Forelimb muscle (tissue), 1 donor: ENCODE measurements at regions not wholly inside any gene's neighbourhood (a gene's known extent, or its start where the extent isn't known, plus 50 kb on each side); places are given as distances from the start of the nearest gene placed in this dataset.
"Not testable (repeated sequence)": the region's sequence is repeated elsewhere in the genome, so short reads cannot be mapped to it uniquely, and the experiment has no call there.

Source experiments
- DNase-seq: peaks from one replicate; pipeline ENCODE4 v3.0.0-alpha.2; 2013; ENCODE audit warnings: low read depth

DNA sequence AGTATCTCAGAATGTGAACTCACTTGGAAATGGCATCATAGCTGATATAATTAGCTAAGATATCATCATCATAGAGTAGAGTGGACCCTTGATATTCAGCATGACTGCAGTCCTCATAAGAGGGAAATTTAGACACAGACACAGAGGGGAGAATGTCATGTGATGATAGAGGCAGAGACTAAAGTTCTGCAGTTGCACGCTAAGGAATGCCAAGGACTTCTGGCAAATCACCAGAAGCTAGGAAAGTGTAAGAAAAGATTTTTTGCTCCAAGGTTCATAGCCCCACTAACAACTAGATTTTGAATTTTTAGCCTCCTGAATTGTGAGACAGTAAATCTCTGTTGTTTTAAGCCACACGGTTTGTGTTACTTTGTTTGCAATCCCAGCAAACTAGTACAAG lies 612.6 kb upstream of the ST8SIA4 start:
- no peak for DNase-seq

GRCh38 chr5:101505891-101506570 lies 602.9 kb upstream of the ST8SIA4 start:
- no peak for DNase-seq

DNA sequence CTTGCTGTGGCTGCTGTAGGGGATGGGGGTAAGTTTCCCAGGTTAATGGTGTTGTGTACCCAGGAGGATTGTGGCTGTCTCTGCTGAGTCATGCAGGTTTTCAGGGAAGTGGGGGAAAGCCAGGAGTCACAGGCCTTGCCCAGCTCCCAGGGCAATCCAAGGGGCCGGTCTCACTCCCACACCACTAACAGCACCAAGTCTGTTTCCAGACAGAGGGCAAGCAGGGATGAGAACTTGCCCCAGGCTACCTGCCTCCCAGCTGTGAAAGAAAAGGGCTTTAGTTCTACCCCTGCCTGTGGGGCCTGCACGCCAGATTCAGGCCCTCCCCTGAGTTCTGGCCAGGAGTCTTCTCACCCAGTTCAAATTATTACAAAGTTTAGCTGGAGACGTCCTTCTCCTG lies 579.8 kb upstream of the ST8SIA4 start:
- no peak for DNase-seq

DNA sequence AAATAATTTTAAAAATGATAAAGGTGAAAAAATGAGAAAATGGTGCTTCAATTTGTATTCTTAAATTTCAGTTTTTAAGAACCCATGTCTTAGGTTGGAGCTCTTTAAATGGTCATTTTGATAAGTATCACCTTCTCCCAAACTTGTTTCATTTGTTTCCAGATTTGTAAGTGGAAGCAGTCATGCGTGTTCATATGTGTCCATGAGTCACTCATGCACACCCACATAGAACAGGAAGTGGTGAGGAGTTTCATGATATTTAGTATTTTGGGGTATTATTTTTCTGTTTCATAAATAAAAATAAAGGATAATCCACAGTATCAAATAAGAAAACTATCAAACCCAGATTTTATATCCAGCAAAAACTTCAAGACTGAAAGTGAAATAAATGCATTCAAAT lies 570.4 kb upstream of the ST8SIA4 start:
- no peak for DNase-seq

- DNase-seq: no peak
Measured at GRCh38 chr5:101461455-101461854, 558.4 kb upstream of the ST8SIA4 start.

DNA sequence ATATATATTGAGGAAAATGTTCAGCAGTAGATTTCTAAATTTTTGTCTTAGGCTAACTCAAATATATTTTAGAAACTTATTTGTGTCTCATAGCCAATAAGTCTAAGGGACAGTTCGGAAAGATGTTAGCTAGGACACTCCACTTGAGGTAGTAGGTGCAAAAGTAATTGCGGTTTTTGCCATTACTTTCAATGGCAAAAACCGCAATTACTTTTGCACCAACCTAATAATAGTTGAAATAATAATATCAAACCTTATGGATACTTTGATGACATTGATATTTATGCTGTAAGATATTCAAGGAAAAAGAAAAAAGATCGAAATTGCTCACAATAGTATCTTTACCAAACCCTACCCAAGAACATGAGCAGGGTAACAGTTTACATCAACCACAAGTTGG lies 555.5 kb upstream of the ST8SIA4 start:
- no peak for DNase-seq

DNA sequence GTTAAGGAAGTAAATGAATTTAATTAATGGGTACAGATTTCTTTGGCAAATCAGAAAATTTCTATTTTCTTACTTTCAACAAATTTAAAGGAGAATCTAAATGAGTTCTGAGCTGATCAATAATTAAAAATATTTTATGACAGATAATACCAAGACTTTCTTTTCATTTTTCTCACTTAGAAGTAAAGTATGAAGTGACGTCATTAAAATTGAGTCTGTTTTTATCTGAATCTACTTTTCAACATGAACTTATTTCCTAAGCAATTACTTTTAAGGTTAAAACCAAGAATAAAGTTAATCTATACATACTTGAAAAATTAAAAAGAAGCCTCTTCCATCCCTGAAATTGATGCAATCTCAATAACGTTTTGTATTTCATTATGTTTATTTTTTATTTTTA lies 552.8 kb upstream of the ST8SIA4 start:
- DNase-seq: no peak

GRCh38 chr5:101455048-101455447 lies 552.0 kb upstream of the ST8SIA4 start:
- DNase-seq: no peak

GRCh38 chr5:101442281-101442680 lies 539.2 kb upstream of the ST8SIA4 start:
- DNase-seq: not testable (repeated sequence)

GRCh38 chr5:101440173-101440572 lies 537.1 kb upstream of the ST8SIA4 start:
- no peak for DNase-seq

DNA sequence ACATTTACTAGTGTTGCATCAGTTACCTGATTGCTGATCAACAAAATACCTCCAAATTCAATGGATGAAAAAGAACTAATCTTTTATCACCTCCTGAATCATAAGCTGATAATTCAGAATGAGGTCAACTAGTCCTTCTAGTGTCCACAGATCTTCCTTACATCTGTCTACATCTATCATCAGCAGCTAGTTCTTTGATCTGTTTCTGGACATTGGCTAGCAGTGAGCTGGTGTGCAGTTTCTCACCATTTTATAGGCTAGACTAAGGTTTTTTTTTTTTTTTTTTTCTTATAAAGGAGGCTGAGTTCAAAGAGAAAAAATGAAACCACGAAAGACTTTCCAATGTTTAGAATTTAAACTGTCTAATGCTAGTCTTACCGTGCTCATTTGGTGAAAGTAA lies 534.3 kb upstream of the ST8SIA4 start:
- no peak for DNase-seq

- DNase-seq: no peak
Measured at GRCh38 chr5:101435768-101436167, 532.7 kb upstream of the ST8SIA4 start.

DNA sequence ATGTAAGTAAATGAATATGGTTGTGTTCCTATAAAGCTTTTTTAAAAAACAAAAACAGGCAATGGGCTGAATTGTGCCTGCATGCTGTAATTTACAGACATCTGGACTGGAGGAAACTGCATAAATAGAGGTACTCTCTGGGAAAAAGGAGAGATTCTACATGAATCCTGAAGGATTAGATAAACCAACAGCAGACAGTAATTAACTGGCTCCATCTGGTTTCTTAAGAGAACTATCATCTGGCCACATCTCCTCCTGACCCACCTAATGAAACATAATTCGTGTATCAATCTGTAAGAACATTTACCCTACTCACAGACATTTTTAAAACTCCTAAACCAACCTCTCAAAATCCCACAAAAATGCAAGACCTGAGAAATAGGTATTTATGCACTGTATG lies 528.1 kb upstream of the ST8SIA4 start:
- no peak for DNase-seq

GRCh38 chr5:101430551-101430950 lies 527.5 kb upstream of the ST8SIA4 start:
- DNase-seq: no peak

GRCh38 chr5:101429241-101429640 lies 526.2 kb upstream of the ST8SIA4 start:
- no peak for DNase-seq

- DNase-seq: no peak
Measured at GRCh38 chr5:101425339-101425859, 522.3 kb upstream of the ST8SIA4 start.

DNA sequence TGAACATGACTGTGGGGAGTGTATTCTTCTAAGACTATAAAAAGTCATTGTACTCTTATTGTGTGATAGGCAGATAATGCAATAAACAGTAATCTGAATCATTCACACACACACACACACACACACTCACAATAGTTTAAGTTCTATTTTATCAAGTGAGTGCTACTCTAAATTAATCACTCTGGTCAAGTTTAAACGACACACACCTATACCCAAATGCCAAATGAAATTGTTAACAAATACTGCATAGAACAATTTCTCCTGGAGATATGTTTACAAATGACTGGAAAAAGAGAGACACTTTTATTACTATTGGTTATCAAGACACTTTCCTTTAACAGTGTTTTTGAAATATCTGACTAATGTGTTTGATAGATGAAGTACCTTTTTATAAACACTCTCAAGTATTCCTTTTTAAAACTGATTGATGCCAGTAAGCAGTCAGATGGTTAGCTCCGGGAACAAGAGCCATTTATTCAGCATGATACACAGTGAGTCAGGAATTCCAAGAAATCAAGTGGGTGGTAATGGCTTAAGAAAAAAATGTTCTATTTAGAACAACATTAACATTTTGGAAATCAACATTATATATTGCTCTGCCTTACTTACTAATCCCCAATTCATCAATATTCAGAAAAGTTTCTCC lies 521.6 kb upstream of the ST8SIA4 start:
- DNase-seq: no peak

DNA sequence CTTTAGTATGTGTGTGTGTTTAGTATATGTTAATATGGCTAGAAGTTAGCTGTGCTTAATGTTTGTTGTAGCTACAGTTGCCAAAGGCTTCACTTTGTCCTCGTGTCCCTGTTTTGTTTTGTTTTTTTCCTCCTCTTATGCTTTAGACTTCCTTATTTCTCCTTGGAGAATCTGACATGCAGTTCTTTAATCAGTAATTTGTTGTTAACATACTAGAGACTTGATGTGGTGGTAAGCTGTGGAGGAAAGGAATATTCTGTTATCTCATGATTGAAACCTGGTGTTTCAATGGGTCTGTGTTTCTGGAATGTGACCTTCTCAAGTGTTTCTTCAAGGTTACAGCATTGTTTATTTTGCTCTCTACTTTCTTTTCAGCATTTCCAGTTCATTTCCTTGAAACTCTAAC lies 515.6 kb upstream of the ST8SIA4 start:
- DNase-seq: peak; percentile 46

DNA sequence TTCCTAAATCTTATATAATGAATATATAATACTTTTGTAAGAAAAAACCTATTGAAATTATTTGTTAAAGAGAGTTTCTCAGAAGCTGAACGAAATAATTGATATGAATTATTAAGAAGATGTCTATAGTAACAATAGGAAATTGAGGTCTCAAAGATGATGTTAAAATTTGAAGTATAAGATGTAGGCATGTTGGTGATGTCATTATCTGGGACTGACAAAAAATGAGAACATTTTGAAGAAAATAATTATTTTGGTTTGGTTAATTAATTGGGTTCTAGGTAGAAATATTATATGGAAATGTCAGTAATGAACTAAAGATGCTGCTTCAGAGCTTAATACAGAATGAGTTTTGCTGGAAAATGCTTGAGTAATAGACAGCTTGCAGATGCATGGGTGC lies 501.4 kb upstream of the ST8SIA4 start:
- no peak for DNase-seq

GRCh38 chr5:101393795-101394450 lies 490.8 kb upstream of the ST8SIA4 start:
- no peak for DNase-seq

DNA sequence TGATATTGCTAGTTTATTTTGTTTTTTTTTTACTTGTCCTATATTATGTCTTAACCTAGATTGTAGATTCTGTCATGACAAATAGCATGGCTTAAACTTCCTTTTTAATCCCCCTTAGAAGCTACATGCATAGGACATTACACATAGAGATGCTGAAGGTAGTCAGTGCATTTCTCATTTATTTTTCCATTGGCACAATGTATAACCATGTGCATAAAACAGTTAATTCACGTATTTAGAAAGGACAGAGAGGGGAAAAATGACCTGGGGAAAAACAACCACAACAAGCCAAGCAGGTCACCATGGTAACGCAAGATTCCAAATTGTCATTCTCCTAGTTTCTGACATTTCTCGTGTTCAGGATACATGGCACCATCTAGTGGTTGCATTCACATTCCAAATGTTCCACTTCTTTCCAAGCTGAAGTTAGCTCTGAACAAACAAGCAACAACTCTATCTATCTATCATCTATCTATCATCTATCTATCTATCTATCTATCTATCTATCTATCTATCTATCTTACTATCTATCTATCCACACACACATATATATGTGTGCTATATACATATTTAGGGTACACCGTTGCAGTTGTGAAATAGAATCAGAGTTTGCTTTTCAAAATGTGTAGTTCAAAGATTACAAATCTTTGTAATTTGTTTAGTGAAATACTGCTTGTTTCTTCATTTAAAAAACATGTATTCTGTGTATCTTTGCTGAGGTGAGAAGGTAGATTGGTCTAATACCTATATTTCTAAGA lies 487.2 kb upstream of the ST8SIA4 start:
- DNase-seq: peak; percentile 43

DNA sequence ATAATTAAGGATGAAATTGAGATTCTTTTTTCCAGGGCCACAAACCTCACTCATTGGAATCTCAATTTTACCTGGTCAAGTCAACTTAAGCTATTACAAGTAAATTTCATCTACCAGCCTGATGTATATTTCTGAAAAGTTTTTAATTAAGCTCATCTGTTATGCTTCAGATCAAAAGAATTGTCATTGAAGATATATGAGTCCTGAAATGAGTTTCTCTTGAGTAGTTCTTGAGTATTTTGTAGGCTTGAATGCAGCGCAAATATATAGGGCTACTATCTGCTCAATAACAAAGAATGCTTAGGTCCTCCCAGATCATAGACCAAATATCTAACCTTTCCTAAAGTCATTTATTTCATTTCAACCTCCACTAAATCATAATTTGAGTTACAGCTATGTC lies 482.2 kb upstream of the ST8SIA4 start:
- DNase-seq: no peak
